Epithelial cell of esophagus (primary cell): ENCODE measurements at regions not wholly inside any gene's neighbourhood (a gene's known extent, or its start where the extent isn't known, plus 50 kb on each side); places are given as distances from the start of the nearest gene placed in this dataset.

ENCODE experiments used
- DNase-seq: peaks from one replicate; pipeline ENCODE4 v3.0.0; 2010; ENCODE audit warnings: low read depth
- H3K4me3 ChIP-seq: 2 replicates; pipeline ENCODE4 v1.5.1; 2011; ENCODE audit warnings: mild to moderate bottlenecking, low read length, control low read depth
- CTCF ChIP-seq: IDR thresholded peaks from 2 replicates; pipeline ENCODE4 v1.5.1; 2011; ENCODE audit warnings: low read depth, mild to moderate bottlenecking, low read length, control low read depth, inconsistent platforms; ENCODE audit not compliant: insufficient read depth; ENCODE audit errors: missing control alignments

- TF ChIP-seq CTCF, result no peak
- no peak overlapping the region for H3K4me3 ChIP-seq
- DNase-seq, result no peak
These were observed 486.0 kb downstream of the RNF144A start for GRCh38 chr2:7403092-7403775.

- no peak for TF ChIP-seq CTCF
- DNase-seq, result no peak
- no peak overlapping the region for H3K4me3 ChIP-seq
These were observed 488.9 kb downstream of the RNF144A start for GRCh38 chr2:7405861-7406715.

GRCh38 chr2:7407001-7407400 is 489.8 kb downstream of the RNF144A start:
- no peak for DNase-seq
- H3K4me3 ChIP-seq, result no peak overlapping the region
- TF ChIP-seq CTCF, result no peak

GRCh38 chr2:7407906-7408680 is 490.9 kb downstream of the RNF144A start:
- no peak for TF ChIP-seq CTCF

GRCh38 chr2:7411691-7412090 is 494.5 kb downstream of the RNF144A start:
- no peak for DNase-seq
- TF ChIP-seq CTCF, result no peak
- H3K4me3 ChIP-seq, result no peak overlapping the region

More at GRCh38 chr2:7407906-7408680, 490.9 kb downstream of the RNF144A start:
- DNase-seq, result no peak
- H3K4me3 ChIP-seq, result no peak overlapping the region

GRCh38 chr2:7417845-7418742 is 500.9 kb downstream of the RNF144A start:
- DNase-seq, result no peak
- TF ChIP-seq CTCF, result no peak
- H3K4me3 ChIP-seq, result no peak overlapping the region
